ENCODE measurements at regions not wholly inside any gene's neighbourhood (a gene's known extent, or its start where the extent isn't known, plus 50 kb on each side); places are given as distances from the start of the nearest gene placed in this dataset.

- no peaks in the 10 kb centered on the region for H3K79me2 ChIP-seq (ENCODE audit: insufficient read depth, low read length)
- no peaks in the 10 kb centered on the region for H3K27me3 ChIP-seq (ENCODE audit: insufficient read depth, low read length)
- Mint-ChIP-seq H3K4me1 (ENCODE audit: low read depth, unreplicated experiment) (peaks cover 16% of the 10 kb centered on the region), H3K36me3 (ENCODE audit: low read depth, unreplicated experiment) (peaks cover 8% of the 10 kb centered on the region), H3K27ac (ENCODE audit: unreplicated experiment) (no peak overlapping the region), H3K4me3 (ENCODE audit: unreplicated experiment) (no peak overlapping the region), H3K9me3 (ENCODE audit: unreplicated experiment) (peaks cover 6% of the 10 kb centered on the region), H3K27me3 (ENCODE audit: low read depth, unreplicated experiment) (peaks cover 3% of the 10 kb centered on the region)
- no peak overlapping the region for H3K4me3 ChIP-seq (ENCODE audit: insufficient read depth, low read depth, low read length)
- H3K36me3 ChIP-seq (ENCODE audit: insufficient read depth, low read length) = no peaks in the 10 kb centered on the region
- H3K27ac ChIP-seq (ENCODE audit: low read depth, low read length) = peak overlapping the region; percentile 9
- H2AFZ ChIP-seq (ENCODE audit: low read depth, low read length) = no peak overlapping the region
- H3K4me2 ChIP-seq (ENCODE audit: low read length) = peak overlapping the region; percentile 41
- peaks cover 6% of the 10 kb centered on the region for H3K9me3 ChIP-seq (ENCODE audit: insufficient read depth, low read depth, low read length)
- no peak for FAIRE-seq
- TF ChIP-seq EZH2 (IDR thresholded peaks at IDR 0.05; ENCODE audit: insufficient read depth, low read length) = no peak
- no peak for TF ChIP-seq CTCF (IDR thresholded peaks at IDR 0.05; ENCODE audit: insufficient read depth, low read depth, low read length)
- H3K4me1 ChIP-seq (ENCODE audit: insufficient read depth, low read length) = peaks cover 25% of the 10 kb centered on the region
- DNase-seq (ENCODE audit: low read depth) = peak; percentile 72
- H3K9ac ChIP-seq (ENCODE audit: low read length) = peak overlapping the region; percentile 20
- peaks cover 77% of the 10 kb centered on the region for H4K20me1 ChIP-seq (ENCODE audit: insufficient read depth, low read length)
Measured at GRCh38 chr16:85354686-85355514, 242.6 kb upstream of the CIBAR2 start.

- peaks cover 25% of the 10 kb centered on the region for H3K4me1 ChIP-seq (ENCODE audit: insufficient read depth, low read length)
- H3K4me1 Mint-ChIP-seq (ENCODE audit: low read depth, unreplicated experiment) = peaks cover 16% of the 10 kb centered on the region
- DNase-seq (ENCODE audit: low read depth) (no peak), FAIRE-seq (no peak)
- H3K9me3 Mint-ChIP-seq (ENCODE audit: unreplicated experiment) = peaks cover 6% of the 10 kb centered on the region
- no peaks in the 10 kb centered on the region for H3K79me2 ChIP-seq (ENCODE audit: insufficient read depth, low read length)
- no peak overlapping the region for H3K27ac ChIP-seq (ENCODE audit: low read depth, low read length)
- no peak overlapping the region for H3K9ac ChIP-seq (ENCODE audit: low read length)
- peaks cover 2% of the 10 kb centered on the region for H3K27me3 Mint-ChIP-seq (ENCODE audit: low read depth, unreplicated experiment)
- no peak overlapping the region for H2AFZ ChIP-seq (ENCODE audit: low read depth, low read length)
- H3K27ac Mint-ChIP-seq (ENCODE audit: unreplicated experiment) = no peak overlapping the region
- H3K4me3 Mint-ChIP-seq (ENCODE audit: unreplicated experiment) = no peak overlapping the region
- peaks cover 73% of the 10 kb centered on the region for H4K20me1 ChIP-seq (ENCODE audit: insufficient read depth, low read length)
- H3K27me3 ChIP-seq (ENCODE audit: insufficient read depth, low read length) = no peaks in the 10 kb centered on the region
- H3K9me3 ChIP-seq (ENCODE audit: insufficient read depth, low read depth, low read length) = peaks cover 6% of the 10 kb centered on the region
- H3K4me2 ChIP-seq (ENCODE audit: low read length) = no peak overlapping the region
- no peak overlapping the region for H3K4me3 ChIP-seq (ENCODE audit: insufficient read depth, low read depth, low read length)
- no peaks in the 10 kb centered on the region for H3K36me3 ChIP-seq (ENCODE audit: insufficient read depth, low read length)
- TF ChIP-seq EZH2 (IDR thresholded peaks at IDR 0.05; ENCODE audit: insufficient read depth, low read length) (no peak), CTCF (IDR thresholded peaks at IDR 0.05; ENCODE audit: insufficient read depth, low read depth, low read length) (no peak)
- H3K36me3 Mint-ChIP-seq (ENCODE audit: low read depth, unreplicated experiment) = peaks cover 8% of the 10 kb centered on the region
Measured at GRCh38 chr16:85355515-85355837, 243.2 kb upstream of the CIBAR2 start.

- Mint-ChIP-seq H3K36me3 (ENCODE audit: low read depth, unreplicated experiment) (peaks cover 8% of the 10 kb centered on the region), H3K4me1 (ENCODE audit: low read depth, unreplicated experiment) (peaks cover 12% of the 10 kb centered on the region), H3K27ac (ENCODE audit: unreplicated experiment) (no peak overlapping the region), H3K9me3 (ENCODE audit: unreplicated experiment) (peaks cover 6% of the 10 kb centered on the region), H3K27me3 (ENCODE audit: low read depth, unreplicated experiment) (no peaks in the 10 kb centered on the region), H3K4me3 (ENCODE audit: unreplicated experiment) (no peak overlapping the region)
- no peak overlapping the region for H3K9ac ChIP-seq (ENCODE audit: low read length)
- peaks cover 6% of the 10 kb centered on the region for H3K9me3 ChIP-seq (ENCODE audit: insufficient read depth, low read depth, low read length)
- FAIRE-seq = no peak
- TF ChIP-seq EZH2 (IDR thresholded peaks at IDR 0.05; ENCODE audit: insufficient read depth, low read length) (no peak), CTCF (IDR thresholded peaks at IDR 0.05; ENCODE audit: insufficient read depth, low read depth, low read length) (no peak)
- no peak overlapping the region for H2AFZ ChIP-seq (ENCODE audit: low read depth, low read length)
- H3K4me2 ChIP-seq (ENCODE audit: low read length) = no peak overlapping the region
- no peaks in the 10 kb centered on the region for H3K27me3 ChIP-seq (ENCODE audit: insufficient read depth, low read length)
- no peaks in the 10 kb centered on the region for H3K79me2 ChIP-seq (ENCODE audit: insufficient read depth, low read length)
- no peaks in the 10 kb centered on the region for H3K36me3 ChIP-seq (ENCODE audit: insufficient read depth, low read length)
- H3K27ac ChIP-seq (ENCODE audit: low read depth, low read length) = no peak overlapping the region
- no peak overlapping the region for H3K4me3 ChIP-seq (ENCODE audit: insufficient read depth, low read depth, low read length)
- H4K20me1 ChIP-seq (ENCODE audit: insufficient read depth, low read length) = peaks cover 73% of the 10 kb centered on the region
- peaks cover 25% of the 10 kb centered on the region for H3K4me1 ChIP-seq (ENCODE audit: insufficient read depth, low read length)
- DNase-seq (ENCODE audit: low read depth) = no peak
Measured at GRCh38 chr16:85356157-85356556, 243.9 kb upstream of the CIBAR2 start.
